ENCODE measurements at regions not wholly inside any gene's neighbourhood (a gene's known extent, or its start where the extent isn't known, plus 50 kb on each side); places are given as distances from the start of the nearest gene placed in this dataset.

DNA sequence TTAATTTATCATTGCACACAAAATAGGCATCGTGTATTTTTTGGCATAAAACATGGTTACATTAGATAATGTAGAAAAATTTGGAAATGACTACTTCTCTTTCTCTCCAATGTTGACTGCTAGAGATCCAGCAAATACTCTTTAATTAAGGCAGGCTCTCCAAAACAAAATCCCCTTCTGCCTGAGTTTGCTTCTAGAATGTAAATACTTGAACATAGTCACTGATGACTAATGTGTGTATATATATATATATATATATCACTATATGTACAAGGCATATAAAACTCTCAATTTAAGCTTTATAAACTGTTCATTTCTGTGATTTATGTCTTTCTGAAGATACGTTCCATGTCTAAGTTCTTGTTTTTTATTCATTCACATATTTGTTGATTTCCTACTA is 67.2 kb upstream of the CAMK2D start:
- Histone ChIP-seq H3K4me3 (ENCODE audit: low read depth, low read length) (no peak overlapping the region), H3K27me3 (ENCODE audit: control insufficient read depth, insufficient read depth, low read length) (no peaks in the 10 kb centered on the region), H3K36me3 (ENCODE audit: control insufficient read depth, insufficient read depth, low read length) (no peaks in the 10 kb centered on the region)
- TF ChIP-seq, protein P1, sequence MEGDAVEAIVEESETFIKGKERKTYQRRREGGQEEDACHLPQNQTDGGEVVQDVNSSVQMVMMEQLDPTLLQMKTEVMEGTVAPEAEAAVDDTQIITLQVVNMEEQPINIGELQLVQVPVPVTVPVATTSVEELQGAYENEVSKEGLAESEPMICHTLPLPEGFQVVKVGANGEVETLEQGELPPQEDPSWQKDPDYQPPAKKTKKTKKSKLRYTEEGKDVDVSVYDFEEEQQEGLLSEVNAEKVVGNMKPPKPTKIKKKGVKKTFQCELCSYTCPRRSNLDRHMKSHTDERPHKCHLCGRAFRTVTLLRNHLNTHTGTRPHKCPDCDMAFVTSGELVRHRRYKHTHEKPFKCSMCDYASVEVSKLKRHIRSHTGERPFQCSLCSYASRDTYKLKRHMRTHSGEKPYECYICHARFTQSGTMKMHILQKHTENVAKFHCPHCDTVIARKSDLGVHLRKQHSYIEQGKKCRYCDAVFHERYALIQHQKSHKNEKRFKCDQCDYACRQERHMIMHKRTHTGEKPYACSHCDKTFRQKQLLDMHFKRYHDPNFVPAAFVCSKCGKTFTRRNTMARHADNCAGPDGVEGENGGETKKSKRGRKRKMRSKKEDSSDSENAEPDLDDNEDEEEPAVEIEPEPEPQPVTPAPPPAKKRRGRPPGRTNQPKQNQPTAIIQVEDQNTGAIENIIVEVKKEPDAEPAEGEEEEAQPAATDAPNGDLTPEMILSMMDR (IDR thresholded peaks at IDR 0.05; ENCODE audit: insufficient read depth, low read length, poor library complexity, severe bottlenecking): no peak
- DNase-seq (ENCODE audit: low read depth): no peak

DNA sequence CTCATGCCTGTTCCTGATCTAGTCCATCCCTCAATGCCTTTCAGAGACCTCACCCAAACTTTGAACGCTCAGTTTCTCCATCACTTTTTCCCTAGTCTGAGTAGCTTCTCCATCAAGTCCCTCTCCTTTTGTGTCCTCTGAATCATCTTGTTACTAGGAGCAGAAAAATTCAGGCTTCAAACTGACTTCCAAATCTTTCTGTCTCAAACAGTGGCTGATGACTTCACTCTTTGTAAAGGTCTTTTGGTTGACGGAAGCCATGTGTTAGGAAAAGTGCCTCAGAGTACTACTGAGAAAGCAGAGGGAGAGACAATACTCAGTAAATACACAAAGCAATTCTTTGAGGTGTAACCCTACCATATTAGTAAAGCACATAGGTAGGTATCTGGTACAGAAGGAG is 65.7 kb upstream of the CAMK2D start:
- no peak for DNase-seq (ENCODE audit: low read depth)
- H3K4me3 ChIP-seq (ENCODE audit: low read depth, low read length): no peak overlapping the region
- H3K36me3 ChIP-seq (ENCODE audit: control insufficient read depth, insufficient read depth, low read length): no peaks in the 10 kb centered on the region

DNA sequence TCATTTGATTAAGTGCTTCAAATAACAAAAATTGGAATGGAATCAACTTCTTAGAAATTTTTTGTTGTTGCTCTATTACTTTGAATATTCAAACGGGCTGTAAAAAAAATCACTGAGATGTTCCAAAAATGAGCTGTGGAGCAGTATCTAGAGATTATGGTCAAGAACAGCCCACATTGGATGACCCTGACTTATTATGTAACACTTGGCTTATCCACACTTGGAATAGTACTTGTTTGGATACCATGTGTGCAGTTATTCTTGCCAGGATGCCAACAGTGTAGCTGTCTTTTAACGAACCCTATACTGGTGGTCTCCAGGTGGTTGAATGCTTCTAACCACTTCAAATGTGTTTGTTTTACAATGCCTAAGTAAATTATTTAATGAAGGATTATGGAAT is 64.9 kb upstream of the CAMK2D start:
- TF ChIP-seq, protein P1 (IDR thresholded peaks at IDR 0.05; ENCODE audit: insufficient read depth, low read length, poor library complexity, severe bottlenecking): no peak
- Histone ChIP-seq H3K4me3 (ENCODE audit: low read depth, low read length) (no peak overlapping the region), H3K27me3 (ENCODE audit: control insufficient read depth, insufficient read depth, low read length) (no peaks in the 10 kb centered on the region), H3K36me3 (ENCODE audit: control insufficient read depth, insufficient read depth, low read length) (no peaks in the 10 kb centered on the region)
- no peak for DNase-seq (ENCODE audit: low read depth)

More for the DNA sequence above, 65.7 kb upstream of the CAMK2D start:
- no peaks in the 10 kb centered on the region for H3K27me3 ChIP-seq (ENCODE audit: control insufficient read depth, insufficient read depth, low read length)
- TF ChIP-seq, protein P1 (IDR thresholded peaks at IDR 0.05; ENCODE audit: insufficient read depth, low read length, poor library complexity, severe bottlenecking): no peak

DNA sequence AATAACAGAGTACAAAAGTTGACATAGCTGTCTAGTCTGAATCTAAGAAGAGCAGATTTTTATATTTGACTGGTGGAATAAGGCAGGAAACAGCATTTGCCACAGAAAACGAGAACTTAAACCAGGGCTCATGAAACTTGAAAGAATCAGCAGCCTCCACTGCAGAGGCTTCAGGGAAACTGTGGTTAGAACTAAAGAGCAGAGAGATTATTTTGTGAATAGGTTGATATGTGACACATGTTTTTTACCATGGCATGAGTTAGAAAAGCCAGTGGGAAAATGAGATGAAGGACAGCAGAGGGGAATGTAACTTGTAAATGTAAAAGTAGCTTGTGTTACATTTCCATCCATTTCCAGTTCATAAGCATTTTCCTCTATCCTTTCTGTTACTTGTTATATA is 63.7 kb upstream of the CAMK2D start:
- H3K27me3 ChIP-seq (ENCODE audit: control insufficient read depth, insufficient read depth, low read length): no peaks in the 10 kb centered on the region
- no peak overlapping the region for H3K4me3 ChIP-seq (ENCODE audit: low read depth, low read length)
- no peak for DNase-seq (ENCODE audit: low read depth)
- no peaks in the 10 kb centered on the region for H3K36me3 ChIP-seq (ENCODE audit: control insufficient read depth, insufficient read depth, low read length)
- TF ChIP-seq, protein P1 (IDR thresholded peaks at IDR 0.05; ENCODE audit: insufficient read depth, low read length, poor library complexity, severe bottlenecking): no peak

DNA sequence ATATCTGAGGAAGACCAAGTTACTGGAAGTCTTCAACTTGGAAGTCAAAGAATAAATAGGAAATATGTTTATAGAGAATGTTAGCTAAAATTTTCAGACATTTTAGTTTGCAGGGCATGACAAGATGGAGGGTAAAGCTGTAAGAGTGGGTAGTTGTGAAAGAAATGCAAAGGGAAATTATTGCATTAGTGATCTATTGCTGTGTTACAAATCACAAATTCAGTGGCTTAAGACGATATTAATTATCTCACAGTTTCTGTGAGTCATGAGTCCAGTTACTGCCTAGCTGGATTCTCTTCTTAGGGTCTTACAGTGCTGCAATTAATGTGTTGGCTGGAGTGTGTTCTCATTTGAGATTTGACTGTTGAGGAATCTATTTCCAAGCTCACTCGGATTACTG is 62.9 kb upstream of the CAMK2D start:
- Histone ChIP-seq H3K27me3 (ENCODE audit: control insufficient read depth, insufficient read depth, low read length) (no peaks in the 10 kb centered on the region), H3K4me3 (ENCODE audit: low read depth, low read length) (no peak overlapping the region), H3K36me3 (ENCODE audit: control insufficient read depth, insufficient read depth, low read length) (no peaks in the 10 kb centered on the region)
- no peak for DNase-seq (ENCODE audit: low read depth)
- TF ChIP-seq, protein P1 (IDR thresholded peaks at IDR 0.05; ENCODE audit: insufficient read depth, low read length, poor library complexity, severe bottlenecking): no peak

DNA sequence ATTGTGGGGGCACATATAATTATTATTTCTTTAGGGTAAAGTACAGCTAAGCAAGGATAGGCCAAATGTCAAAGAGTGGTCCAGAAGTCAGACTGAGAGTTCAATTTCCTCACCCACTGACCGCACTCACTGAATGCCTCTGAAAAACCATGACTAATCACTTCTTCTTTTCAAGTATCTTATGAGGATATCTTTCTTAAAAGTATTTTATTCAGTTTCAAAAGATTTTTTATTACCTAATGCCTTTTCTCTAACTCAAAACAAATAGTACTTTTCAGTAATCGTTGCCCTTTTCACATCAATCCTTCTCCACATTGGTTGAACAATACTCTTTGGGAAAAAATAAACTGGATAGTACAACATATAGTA is 61.7 kb upstream of the CAMK2D start:
- no peak for DNase-seq (ENCODE audit: low read depth)
- Histone ChIP-seq H3K27me3 (ENCODE audit: control insufficient read depth, insufficient read depth, low read length) (no peaks in the 10 kb centered on the region), H3K36me3 (ENCODE audit: control insufficient read depth, insufficient read depth, low read length) (no peaks in the 10 kb centered on the region), H3K4me3 (ENCODE audit: low read depth, low read length) (no peak overlapping the region)
- TF ChIP-seq, protein P1 (IDR thresholded peaks at IDR 0.05; ENCODE audit: insufficient read depth, low read length, poor library complexity, severe bottlenecking): no peak
